ENCODE measurements at regions not wholly inside any gene's neighbourhood (a gene's known extent, or its start where the extent isn't known, plus 50 kb on each side); places are given as distances from the start of the nearest gene placed in this dataset.

DNA sequence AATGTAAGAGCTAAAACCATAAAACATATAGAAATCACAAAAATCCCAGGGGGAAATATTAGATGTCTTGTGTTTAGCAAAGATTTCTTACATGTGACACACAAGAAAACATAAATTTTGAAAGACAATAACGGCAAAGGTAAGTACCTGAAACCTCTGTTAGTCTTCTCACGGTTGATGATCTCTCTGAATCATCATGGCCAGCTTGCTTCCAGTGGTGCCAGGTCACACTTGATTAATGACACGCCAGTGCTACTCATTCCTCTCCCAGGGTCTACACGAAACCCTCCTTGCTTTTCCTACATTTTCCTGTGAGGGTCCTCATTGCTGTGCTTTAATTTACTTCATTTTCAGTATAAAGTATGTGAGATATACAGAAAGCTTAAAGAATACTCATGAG lies 114.4 kb upstream of the PARP11 start:
- no peak for DNase-seq

DNA sequence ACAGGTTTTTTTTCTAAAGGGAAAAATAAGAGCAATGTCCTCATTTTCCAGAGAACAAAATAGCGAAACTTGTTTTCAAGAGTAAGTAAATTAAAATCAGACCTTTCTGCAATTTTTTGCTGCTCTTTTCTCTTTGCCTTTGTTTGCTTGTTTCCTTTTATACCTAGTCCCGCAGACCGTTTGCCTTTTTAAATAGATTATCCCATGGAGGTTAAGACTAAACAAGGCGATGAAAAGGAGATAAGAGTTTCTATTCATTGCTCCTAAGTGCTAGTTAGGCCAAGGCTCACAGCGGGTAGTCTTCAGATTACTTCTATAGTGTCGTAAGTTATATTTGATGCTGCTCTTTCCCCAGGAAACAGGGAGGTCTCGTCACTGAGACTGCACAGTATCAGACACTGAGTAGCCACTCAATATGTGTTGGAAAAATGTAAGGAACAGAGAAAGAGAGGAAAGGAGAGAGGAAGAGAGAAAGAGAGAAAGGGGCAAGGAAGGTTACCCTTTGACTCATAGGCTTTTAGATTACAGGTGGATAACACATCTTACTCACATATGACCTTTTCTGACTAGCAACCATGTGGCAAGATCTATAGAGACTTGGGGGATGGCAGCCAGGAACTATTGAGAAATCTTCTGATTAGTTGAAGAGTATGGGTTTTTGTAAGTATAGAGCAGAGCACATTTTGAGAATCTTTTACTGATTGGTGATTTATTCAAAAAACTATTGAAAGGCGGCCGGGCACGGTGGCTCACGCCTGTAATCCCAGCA lies 107.5 kb upstream of the PARP11 start:
- DNase-seq, result no peak

DNA sequence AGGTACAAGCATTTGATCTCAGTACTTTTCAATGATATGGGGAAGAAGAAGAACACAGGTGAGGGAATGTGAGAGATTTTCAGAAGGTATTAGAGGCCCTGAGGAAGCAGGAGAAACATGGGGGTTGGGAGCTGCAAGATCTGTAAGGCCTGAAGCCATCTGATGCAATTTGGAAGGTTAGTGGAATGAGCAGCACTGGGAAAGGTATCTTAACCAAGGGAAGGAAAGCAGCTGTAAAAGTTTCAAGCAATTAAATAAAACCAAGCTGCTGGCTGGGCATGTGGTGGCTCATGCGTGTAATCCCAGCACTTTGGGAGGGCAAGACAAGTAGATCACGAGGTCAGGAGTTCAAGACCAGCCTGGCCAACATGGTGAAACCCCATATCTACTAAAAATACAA lies 104.4 kb upstream of the PARP11 start:
- no peak for DNase-seq

DNA sequence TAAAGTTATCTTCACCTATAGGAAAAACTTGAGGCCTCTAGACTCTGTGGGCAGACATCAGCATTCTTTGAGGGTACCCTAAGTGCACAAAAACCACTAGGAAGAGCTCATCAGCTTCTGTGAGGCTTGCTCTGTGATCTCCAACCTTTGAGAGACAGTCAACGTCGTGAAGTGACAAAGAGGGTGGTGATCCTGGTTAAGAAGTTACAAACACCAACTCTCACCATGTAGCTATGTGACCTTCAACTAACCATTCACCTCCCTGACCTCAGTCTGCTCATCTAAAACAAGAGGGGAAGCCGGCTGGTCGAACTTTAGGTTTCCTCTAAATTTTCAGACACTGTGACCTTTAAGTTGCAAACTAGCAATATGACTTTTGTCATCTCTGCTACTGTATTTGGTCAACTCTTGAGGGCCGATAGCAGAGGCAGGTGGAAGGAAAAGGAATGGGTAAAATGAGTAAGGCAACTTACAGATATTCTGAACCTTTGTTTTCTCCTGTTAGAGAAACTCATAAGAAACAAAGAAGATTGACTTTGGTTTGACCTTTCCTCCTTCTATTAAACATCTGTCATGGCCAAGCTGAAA lies 103.2 kb upstream of the PARP11 start:
- DNase-seq, result no peak

DNA sequence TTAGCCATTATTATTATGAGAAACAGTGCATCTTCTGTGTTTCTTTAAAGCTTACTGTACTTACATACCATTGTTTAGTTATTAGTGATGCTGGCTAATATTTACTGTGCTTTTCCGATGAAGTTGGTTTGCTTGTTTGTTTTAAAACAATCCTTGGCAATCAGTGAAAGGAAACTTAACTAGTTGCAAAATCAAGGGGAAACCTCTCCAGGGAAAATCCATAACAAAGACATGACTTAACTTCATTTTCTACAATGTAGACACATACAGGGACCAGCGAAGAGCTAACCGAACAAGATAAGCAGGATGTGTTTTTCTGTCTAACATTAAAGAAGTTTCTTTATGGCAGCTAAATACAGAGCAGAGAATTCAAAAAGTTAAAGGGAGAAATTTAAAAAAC lies 102.5 kb upstream of the PARP11 start:
- no peak for DNase-seq

DNA sequence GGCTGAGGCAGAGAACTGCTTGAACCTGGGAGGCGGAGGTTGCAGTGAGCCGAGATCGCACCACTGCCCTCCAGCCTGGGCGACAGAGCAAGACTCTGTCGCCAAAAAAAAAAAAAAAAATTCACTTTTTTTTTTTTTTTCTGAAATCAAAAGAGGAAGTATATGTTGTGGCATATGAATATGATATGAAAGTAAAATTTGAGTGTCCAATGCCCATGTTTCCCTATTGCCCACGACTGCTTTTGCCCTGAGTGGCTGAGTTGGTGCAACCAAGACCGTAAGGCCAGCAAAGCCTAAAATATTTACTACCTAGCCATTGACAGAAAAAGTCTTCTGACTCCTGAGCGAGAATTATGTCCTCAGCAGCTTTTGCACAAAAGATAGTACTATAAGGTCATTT lies 101.7 kb upstream of the PARP11 start:
- DNase-seq, result no peak

DNA sequence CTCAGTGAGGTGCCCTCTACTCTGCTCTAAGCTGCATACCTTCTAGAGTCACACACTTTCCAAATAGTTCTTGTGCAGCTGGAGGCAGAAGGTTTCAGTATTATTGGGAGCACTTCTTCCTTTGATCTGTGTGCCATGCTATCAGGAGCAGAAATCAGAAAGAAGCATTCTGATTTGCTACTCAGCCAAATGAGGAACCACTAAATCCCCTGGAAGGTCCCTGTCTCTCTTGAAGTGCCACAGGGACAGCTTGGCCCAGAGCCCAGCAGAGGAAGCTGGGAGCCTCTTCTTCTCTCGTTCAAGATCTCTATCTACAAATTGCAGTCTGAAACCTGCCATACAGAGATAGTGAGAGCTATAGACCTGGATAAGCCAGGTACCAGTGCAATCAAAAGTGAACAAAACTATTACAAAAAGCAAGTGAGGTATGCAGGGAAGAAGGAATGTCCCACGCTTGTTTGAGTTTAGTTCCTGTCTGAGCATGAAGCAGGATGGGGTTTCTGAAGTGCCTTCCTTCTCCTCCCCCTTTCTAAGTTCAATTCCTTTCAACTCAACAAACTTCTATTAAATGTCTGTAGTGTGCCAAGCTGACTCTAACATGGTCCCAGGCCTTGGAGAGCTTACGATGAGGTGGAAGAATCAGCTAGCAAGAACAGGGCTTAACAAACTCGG lies 100.9 kb upstream of the PARP11 start:
- no peak for DNase-seq

DNA sequence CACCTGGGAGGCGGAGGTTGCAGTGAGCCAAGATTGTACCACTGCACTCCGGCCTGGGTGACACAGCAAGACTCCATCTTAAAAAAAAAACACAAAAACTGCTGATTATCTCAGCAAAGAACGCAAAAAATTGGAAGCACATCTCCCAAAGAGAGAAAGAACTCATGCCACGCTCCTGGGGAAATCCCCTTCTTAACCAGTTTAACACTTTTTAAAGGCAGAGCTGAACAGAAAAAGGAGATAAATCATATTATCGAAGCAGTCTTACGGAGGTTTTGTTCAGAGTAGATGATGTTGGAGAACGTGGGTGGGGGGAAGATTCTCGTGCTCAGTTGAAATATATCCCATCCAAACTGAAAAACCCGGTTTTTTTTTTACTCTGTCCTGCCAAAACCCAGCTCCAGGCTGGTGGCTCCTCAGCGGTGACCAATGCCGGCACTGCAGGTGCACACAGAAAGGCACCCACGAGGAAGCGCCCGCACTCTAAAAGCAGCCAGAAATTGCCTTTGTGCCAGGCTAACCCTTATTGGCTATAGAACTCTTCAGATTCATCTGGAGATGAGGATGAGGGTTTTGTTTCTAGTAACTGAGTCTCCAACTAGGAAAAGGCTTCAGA lies 100.2 kb upstream of the PARP11 start:
- DNase-seq, result no peak

DNA sequence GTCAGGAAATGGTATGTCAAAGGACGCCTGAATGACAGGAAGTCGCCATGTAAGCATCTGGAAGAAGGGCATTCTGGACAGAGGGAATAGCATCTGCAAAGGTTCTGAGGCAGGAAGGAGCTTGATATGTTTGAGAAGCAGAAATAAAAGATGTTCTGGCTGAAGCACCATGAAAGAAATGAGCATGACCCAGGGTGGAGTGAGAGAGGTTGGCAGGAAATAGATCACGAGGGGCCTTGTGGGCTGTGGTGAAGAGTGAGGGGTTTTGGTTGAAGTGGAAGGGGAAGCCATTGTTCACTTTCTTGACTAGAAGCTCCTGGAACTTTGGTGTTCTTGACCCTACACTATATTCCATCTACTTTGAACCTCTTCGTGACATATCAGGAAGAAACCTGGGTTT lies 99.4 kb upstream of the PARP11 start:
- no peak for DNase-seq

DNA sequence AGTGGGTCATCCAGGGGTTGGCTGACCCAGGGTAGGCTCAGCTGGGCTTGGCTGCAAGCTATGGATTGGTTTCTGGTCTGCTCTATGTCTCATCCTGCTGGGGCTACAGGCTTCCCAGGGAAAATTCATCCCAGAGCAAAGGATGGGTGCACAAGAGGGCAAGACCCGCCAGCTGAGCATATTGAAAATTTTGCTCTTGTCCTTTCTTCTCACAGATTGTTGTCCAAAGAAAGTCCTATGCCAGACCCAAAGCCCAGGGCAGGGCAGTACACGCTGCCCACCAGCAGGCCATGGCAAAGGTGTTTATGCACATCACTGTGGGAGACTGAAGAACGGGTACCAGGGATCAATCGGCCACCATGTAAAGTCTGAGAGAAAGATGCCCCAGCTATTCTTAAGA lies 95.3 kb upstream of the PARP11 start:
- DNase-seq, result no peak

DNA sequence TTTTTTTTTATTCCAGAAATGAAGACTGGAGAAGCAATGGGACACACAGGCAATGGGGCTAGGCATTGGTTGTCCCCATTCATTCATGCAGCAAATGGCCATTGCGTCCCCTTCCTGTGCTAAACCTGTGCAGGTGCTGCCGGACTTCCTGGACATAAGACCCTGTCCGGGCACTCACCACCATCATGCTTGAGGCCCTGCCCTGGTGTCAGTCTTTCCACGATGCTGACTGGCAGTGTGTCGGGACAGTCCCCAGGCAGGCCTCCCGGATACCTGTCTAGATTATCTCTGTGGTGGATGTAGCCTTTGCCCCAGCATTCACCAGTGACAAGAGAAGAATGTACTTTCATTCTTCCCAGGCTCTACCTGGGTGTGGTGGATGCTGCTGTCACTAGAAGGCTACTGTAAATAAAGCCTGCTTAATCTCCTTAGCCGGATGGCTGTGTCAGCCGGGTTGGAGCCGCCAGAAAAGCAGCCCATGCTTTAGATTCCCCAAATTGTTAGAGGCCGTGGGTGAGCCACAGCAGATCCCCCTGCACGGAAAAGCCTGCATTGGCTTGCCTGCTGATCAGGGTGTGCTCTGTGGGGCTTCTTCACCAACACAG lies 94.5 kb upstream of the PARP11 start:
- no peak for DNase-seq

DNA sequence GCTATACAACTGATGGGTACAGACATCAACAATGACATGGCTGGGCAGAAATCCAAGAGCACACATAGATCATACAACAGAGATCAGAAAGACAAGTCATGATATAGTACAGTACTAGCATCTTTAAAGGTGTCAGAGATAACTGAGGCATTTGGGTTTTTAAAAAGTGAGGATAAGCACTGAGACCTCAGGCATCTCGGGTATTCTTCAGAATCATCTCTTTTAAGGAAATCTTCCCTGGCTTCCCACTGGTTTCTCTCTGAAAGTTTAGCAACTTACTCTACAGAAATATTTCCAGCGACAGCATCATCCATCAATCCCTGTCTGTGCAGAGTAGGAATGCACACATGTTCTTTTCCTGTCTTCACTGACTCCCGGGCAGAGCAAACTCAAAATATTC lies 93.2 kb upstream of the PARP11 start:
- no peak for DNase-seq

DNA sequence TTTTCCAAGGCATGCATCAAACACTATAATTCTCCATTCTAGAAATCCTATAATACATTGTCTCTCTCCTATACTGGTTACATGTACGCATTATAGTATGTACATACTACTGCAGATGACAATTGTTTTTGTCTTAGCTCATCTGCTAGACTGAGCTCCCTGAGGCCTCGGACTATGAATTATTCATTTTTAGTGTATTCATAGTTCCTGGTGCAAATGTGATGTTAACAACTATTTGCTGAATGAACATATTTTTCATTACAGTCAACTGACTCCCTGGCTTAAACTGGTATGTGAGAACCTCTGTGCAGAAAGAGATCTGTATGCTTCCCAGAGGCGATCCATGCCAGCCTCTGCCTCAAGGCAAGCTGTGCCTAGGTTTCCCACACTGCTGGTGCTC lies 91.8 kb upstream of the PARP11 start:
- DNase-seq, result no peak

DNA sequence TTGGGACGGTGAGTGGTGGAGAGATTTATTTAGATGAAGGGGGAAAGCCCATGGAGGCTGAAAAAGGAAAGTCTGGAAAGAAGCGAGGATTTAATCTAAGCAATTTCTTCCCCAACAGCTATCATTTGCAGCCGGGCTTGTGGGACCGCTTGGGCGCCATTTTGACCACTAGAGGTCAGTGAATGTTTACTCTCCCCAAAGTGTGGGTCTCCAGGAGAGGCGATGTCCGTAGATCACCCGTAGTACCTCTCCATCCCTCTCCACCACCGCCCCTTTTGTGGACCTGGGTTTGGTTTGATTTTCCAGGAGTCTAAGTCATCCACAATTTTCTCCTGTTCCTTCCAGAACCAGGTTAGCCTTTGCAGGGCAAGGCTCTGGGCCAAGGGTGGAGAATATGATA lies 91.2 kb upstream of the PARP11 start:
- peak; percentile 5 for DNase-seq

DNA sequence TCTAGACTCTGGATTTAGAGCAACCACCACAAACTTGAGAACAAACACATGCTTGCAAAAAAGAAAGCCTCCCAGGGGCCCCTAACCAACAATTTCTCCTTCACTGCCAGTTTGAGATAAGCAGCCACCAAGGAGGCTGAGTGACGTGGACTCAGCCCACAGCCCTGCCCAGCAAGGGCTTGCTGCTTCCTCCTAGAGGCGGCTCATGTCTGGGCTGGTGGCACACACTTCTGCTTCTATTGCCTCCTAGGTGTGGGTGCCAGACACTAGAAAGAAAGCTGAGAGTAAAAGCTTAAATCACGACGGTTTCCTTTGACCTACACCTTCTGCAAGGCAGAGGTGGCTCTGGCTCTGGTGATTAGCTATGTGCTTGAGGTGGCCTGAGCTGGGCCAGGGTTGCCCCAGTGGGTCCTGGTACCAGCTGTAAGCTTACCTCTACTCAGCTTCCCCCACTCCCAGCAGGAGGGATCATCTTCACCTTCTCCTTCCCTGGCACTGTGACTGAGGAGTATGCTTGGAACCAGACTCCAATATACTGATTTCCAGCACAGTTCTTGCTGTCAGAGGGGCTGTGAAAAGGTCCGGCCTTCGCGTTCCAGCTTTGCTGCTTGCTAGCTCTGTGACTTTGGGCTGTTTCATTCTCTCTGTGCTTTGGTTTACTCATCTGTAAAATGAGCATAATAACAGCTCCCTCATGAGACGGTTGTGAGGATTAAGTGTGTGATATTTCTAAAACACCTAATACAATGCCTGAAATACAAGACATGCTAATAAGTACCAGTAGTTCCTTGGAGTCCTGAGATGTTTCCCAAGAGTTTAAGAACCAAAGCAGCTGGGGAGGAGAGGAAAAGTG lies 89.7 kb upstream of the PARP11 start:
- DNase-seq, result no peak

DNA sequence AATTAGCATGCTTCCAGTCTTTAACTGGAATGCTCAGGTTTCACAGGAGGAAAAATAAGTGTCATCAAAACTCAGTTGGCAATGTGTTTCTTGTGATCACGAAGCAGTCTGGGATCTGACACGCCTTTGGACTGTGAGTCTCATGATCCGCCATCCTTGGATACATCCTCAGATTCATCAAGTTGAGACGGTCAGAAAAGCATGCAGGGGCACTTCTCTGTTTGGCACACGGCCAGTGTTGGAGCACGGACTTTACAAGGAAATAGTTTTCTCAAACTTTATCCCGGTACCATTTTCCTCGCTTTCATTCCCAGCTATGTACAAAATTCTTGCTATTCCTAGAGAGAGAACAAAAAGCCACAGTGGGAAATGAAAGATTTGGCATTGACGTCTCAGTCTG lies 88.4 kb upstream of the PARP11 start:
- DNase-seq, result no peak

DNA sequence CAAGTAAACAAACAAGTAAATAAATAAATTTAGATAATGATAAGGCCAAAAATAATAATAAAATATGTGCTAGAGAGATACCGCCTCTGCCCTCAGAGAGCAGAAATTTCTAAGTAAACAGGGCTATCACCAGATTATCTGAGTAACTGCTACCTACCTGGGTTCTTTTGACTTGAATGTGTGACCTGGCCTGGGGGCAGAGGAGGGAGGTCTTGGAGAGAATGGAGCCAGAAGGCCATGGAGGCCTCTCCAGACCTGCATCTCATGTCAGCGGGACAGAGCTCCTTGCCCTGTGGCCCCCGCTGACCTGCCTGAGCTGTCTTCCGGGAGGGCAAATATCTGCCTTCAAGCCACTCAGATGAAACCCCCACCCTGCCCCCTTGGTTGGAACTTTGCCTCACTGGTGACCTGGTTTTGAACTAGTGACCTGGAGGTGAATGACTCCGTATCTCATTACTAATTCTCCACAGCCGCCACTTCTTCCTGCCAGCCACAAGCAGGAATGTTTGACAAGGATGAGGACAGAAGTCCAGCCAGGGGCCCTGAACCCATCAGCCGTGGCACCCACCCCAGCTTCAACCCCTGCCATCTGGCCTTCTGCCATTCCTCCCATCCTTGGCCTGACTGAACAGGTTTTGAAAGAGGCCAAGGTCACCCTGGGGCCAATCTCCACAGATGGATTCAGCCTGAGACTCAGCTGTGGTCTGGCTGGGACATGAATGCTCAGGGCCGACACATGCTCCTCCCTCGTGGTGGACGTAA lies 86.8 kb upstream of the PARP11 start:
- no peak for DNase-seq

DNA sequence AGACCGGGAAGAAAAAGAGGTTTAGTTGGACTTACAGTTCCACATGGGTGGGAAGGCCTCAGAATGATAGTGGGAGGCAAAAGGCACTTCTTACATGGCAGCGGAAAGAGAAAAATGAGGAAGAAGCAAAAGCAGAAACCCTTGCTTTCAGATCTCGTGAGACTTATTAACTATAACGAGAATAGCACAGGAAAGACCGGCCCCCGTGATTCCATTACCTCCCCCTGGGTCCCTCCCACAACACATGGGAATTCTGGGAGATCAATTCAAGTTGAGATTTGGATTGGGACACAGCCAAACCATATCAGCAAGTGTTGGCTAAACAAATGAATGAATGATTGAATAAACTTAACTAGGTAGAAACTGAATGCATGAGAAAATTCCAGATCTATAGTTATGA lies 85.3 kb upstream of the PARP11 start:
- DNase-seq, result no peak

DNA sequence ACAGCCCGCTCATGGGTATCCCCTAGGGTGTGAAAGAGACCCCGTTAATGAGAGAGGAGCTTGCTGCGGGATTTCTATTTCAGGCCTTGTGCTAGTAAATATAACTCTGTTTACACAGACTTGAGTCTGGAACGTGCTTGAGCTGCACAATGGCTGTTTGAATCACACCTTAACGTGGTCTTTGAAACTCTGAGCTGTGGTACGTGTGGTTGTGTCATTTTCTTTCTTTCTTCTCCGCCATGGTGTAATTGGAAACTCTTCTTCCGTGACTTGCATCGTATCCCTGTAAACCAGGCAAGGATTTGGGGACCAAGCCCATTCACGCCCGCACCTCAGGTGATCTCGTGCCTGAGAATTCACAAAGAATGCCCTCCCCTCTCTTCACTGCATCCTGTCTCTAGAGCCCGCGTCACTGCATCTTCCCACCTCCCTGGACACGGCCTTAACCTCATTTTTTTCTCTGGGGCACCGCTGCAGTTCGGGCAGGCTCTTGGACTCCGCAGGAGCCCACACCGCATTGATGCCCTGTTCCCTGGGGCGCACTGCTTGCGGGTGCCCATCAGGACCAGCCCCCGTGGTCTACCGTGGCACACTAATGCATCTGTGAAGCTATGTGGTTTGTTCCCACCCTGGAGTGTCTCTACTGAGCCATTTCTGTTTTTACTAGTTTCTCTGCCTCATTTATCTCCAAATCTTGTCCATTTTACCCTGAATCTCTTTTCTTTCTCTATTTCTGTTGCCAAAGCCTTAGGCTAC lies 78.4 kb upstream of the PARP11 start:
- no peak for DNase-seq

DNA sequence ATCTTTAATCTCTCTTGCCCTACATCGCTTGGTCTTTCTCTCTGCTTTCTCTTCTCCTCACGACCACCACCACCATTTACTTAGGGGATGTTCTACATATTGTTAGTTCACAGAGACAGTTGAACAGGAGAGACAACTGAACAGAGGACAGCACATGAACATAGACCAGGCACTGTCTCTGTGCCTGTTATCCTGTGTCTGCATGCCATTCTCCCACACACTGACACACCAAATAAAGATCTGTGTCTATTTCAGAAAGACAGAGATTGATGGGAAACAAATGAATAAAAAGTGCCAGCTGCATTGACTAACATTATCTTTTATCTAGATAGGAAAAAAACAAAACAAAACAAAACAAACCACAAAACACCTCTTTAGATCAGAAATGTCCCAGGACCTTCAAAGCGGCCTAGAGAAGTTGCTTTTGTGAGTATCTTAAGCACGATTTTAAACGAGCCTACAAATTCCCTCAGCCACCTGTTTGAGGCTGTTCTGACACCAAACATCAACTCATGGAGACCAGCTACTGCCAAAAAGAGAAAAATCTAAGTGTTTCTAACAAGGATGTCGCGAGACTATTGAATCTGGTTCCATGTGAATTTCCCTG lies 77.6 kb upstream of the PARP11 start:
- no peak for DNase-seq

DNA sequence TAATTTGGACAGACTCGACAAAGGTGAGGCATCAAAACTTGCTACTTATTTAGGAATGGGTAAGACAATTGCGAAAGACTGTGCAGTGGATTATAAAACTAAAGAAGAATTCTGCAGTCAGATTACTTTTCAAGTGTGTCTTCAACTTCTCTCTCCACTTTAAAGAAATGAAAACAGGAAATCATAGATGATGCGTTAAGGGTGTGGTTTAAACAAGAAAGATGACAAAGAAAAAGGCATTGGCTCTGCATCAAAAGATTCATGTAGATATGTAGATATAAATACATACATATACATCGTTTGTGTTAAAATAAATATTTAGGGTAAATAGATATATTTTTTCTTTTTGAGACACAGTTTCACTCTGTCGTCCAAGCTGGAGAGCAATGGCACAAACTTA lies 74.6 kb upstream of the PARP11 start:
- no peak for DNase-seq
